ENCODE measurements at regions not wholly inside any gene's neighbourhood (a gene's known extent, or its start where the extent isn't known, plus 50 kb on each side); places are given as distances from the start of the nearest gene placed in this dataset.
"Not testable (repeated sequence)": the region's sequence is repeated elsewhere in the genome, so short reads cannot be mapped to it uniquely, and the experiment has no call there.

GRCh38 chr4:18185491-18185890 is 163.9 kb upstream of the LCORL start:
- DNase-seq = no peak

GRCh38 chr4:18180892-18181291 is 159.3 kb upstream of the LCORL start:
- DNase-seq = no peak

DNA sequence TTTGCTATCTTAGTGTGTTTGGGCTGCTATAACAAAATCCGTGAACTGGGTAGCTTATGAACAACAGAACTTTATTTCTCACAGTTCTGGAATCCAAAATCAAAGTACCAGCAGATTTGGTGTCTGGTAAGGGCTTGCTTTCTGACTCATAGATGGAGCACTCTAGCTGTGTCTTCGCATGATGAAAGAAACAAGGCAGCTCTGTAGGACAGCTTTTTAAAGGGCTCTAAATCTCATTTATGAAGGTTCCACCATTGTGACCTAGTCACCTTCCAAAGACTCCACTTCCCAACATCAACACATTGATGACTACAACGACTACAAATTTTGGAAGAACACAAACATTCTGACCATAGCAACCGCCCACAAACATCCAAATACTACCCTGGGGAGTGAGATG is 158.6 kb upstream of the LCORL start:
- DNase-seq = no peak

- DNase-seq = no peak
These were observed 150.3 kb upstream of the LCORL start for GRCh38 chr4:18171896-18172295.

GRCh38 chr4:18167831-18168230 is 146.3 kb upstream of the LCORL start:
- no peak for DNase-seq

- DNase-seq = no peak
These were observed 145.4 kb upstream of the LCORL start for GRCh38 chr4:18166925-18167324.

DNA sequence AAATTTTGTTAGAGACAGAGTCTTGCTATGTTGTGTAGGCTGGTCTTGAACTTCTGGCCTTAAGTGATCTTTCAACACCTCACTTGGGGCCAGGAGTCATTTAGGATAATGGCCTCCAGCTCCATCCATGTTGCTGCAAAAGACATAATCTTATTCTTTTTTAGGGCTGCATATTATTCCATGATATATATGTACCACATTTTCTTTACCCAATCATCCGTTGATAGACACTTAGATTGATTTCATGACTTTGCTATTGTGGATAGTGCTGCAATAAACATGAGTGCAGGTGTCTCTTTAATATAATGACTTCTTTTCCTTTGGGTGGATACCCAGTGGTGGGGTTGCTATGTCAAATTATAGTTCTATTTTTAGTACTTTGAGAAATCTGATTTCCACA is 140.9 kb upstream of the LCORL start:
- no peak for DNase-seq

GRCh38 chr4:18159117-18159912 is 137.8 kb upstream of the LCORL start:
- DNase-seq = not testable (repeated sequence)

- DNase-seq = no peak
These were observed 133.8 kb upstream of the LCORL start for GRCh38 chr4:18155067-18156041.

GRCh38 chr4:18138076-18138665 is 116.6 kb upstream of the LCORL start:
- DNase-seq = no peak

- DNase-seq = no peak
These were observed 112.6 kb upstream of the LCORL start for GRCh38 chr4:18134111-18134510.

- no peak for DNase-seq
These were observed 108.7 kb upstream of the LCORL start for GRCh38 chr4:18130256-18130655.

DNA sequence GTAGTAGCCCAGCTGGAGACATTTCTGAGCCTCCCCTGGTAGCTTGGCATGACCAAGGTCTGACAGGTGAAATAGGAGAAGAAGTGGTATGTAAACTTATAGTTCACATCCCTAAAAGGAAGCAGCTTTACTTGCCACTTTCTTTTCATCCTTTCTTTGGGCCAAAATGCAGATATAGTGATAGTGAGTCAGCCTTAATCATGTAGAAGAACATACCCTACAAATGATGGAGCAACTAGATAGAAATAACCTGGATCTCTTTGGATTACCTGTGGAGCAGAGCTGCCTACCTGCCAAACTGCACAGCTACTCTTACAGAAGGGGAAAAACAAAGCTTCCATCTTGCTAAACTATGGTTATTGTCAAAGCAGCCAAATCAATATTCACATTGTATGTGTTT is 106.7 kb upstream of the LCORL start:
- DNase-seq = no peak

DNA sequence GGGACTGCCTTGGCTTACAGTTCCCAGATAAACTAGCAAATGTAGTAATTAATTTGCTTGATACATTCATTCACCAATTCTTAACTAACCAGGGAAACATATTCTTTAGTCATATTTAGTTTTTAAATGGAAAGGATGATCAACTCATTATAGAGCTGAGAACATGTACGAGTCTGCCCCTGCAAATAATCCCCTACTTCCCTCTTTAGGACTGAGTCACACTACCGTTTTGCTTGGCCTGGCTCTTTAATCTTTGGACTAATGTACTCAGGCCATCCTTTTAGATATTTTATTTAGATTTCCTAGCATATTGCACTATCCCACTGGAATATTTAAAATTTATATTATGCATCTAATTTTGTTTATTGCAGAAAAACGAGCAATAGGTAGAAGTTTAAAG is 105.5 kb upstream of the LCORL start:
- DNase-seq = no peak

- no peak for DNase-seq
These were observed 92.3 kb upstream of the LCORL start for GRCh38 chr4:18113710-18114331.

DNA sequence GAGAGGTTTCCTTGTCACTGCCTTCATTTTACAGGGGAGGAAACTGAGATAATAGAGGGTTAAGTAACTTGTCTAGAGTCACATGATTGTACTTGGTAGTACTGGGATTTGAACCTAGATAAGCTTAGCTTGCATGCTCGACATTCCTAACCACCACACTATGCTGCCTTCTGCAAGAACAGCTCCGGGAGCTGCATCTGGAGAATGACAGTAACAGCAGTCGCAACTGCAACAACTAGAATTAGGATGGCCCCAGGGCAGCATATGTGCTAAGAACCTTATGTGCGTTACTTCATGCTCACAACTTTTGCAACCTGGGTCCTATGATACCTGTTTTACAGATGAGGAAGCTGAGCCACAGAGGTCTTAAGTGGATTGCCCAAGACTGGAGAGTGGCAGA is 89.5 kb upstream of the LCORL start:
- DNase-seq = no peak

GRCh38 chr4:18110099-18110498 is 88.5 kb upstream of the LCORL start:
- DNase-seq = no peak

- no peak for DNase-seq
These were observed 88.1 kb upstream of the LCORL start for GRCh38 chr4:18109676-18110075.

DNA sequence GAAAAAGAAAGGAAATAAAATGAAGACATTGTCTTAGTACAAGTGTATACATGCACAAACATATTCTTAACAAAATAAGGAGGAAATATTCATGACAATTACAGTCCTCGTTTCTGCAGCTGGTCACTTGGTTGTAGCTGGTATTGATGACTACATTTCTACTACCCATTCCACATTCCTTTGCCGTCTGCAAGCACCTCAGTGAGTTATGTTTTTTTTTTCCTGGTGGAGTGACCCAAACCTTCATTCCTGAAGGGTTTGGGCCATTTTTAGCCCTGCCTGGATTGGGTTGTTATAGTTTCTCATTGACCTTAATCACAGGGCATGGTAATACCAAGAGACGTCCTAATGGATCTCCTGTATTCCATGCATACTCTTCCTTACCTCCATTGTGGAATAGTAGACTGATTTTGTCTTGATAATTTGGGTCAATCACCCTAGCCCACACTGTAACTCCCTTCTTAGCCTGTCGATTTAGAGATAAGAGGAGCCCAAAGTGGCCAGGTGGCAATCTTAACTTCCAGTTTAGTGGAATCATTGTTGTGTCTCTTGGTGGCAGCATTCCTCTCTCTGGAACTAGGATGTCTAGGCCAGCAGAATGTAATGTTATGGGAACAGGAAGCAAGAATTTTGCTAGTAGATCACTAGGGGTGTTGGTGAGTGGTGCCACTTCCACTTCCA is 86.4 kb upstream of the LCORL start:
- DNase-seq = not testable (repeated sequence)

GRCh38 chr4:18106620-18107019 is 85.1 kb upstream of the LCORL start:
- no peak for DNase-seq

- DNase-seq = no peak
These were observed 83.8 kb upstream of the LCORL start for GRCh38 chr4:18105030-18106011.
